Epithelial cell of esophagus (primary cell): ENCODE measurements at regions not wholly inside any gene's neighbourhood (a gene's known extent, or its start where the extent isn't known, plus 50 kb on each side); places are given as distances from the start of the nearest gene placed in this dataset.
"Not testable (repeated sequence)": the region's sequence is repeated elsewhere in the genome, so short reads cannot be mapped to it uniquely, and the experiment has no call there.

ENCODE experiments used
- DNase-seq: peaks from one replicate; pipeline ENCODE4 v3.0.0; 2010; ENCODE audit warnings: low read depth
- H3K4me3 ChIP-seq: 2 replicates; pipeline ENCODE4 v1.5.1; 2011; ENCODE audit warnings: mild to moderate bottlenecking, low read length, control low read depth
- CTCF ChIP-seq: IDR thresholded peaks from 2 replicates; pipeline ENCODE4 v1.5.1; 2011; ENCODE audit warnings: low read depth, mild to moderate bottlenecking, low read length, control low read depth, inconsistent platforms; ENCODE audit not compliant: insufficient read depth; ENCODE audit errors: missing control alignments

- no peak overlapping the region for H3K4me3 ChIP-seq
- no peak for TF ChIP-seq CTCF
- no peak for DNase-seq
These were observed 58.6 kb upstream of the CNTNAP2 start for GRCh38 chr7:146057958-146058357.

- TF ChIP-seq CTCF = no peak
- no peak overlapping the region for H3K4me3 ChIP-seq
- DNase-seq = no peak
These were observed 61.7 kb upstream of the CNTNAP2 start for GRCh38 chr7:146054909-146055308.

- peak; percentile 4 for DNase-seq
- no peak for TF ChIP-seq CTCF
- H3K4me3 ChIP-seq = no peak overlapping the region
These were observed 63.1 kb upstream of the CNTNAP2 start for GRCh38 chr7:146053492-146053891.

GRCh38 chr7:146043310-146043709 is 73.3 kb upstream of the CNTNAP2 start:
- not testable (repeated sequence) for DNase-seq, H3K4me3 ChIP-seq

- no peak for TF ChIP-seq CTCF
- no peak for DNase-seq
- no peak overlapping the region for H3K4me3 ChIP-seq
These were observed 88.3 kb upstream of the CNTNAP2 start for GRCh38 chr7:146028251-146028750.

GRCh38 chr7:146027243-146027642 is 89.4 kb upstream of the CNTNAP2 start:
- TF ChIP-seq CTCF = no peak
- H3K4me3 ChIP-seq = no peak overlapping the region
- no peak for DNase-seq

- no peak overlapping the region for H3K4me3 ChIP-seq
- no peak for DNase-seq
- no peak for TF ChIP-seq CTCF
These were observed 93.8 kb upstream of the CNTNAP2 start for GRCh38 chr7:146022776-146023175.

GRCh38 chr7:146019041-146020004 is 97.3 kb upstream of the CNTNAP2 start:
- not testable (repeated sequence) for H3K4me3 ChIP-seq, DNase-seq

GRCh38 chr7:146017366-146017765 is 99.2 kb upstream of the CNTNAP2 start:
- not testable (repeated sequence) for H3K4me3 ChIP-seq, DNase-seq

GRCh38 chr7:146014154-146014553 is 102.4 kb upstream of the CNTNAP2 start:
- not testable (repeated sequence) for DNase-seq, H3K4me3 ChIP-seq
